Neural progenitor cell (in vitro differentiated cells): ENCODE measurements at regions not wholly inside any gene's neighbourhood (a gene's known extent, or its start where the extent isn't known, plus 50 kb on each side); places are given as distances from the start of the nearest gene placed in this dataset.

ENCODE experiments used
- EZH2phosphoT487 ChIP-seq: fragments of 200-600 bp; sonication (generic); IDR thresholded peaks from 2 replicates; pipeline ENCODE4 v1.6.1; 2017; ENCODE audit warnings: antibody characterized with exemption
- TF ChIP-seq, protein P1 (sequence below): fragments of 200-600 bp; sonication (generic); IDR thresholded peaks from 2 replicates; pipeline ENCODE4 v1.5.1; 2017; ENCODE audit warnings: antibody characterized with exemption, mild to moderate bottlenecking

- TF ChIP-seq, protein P1, sequence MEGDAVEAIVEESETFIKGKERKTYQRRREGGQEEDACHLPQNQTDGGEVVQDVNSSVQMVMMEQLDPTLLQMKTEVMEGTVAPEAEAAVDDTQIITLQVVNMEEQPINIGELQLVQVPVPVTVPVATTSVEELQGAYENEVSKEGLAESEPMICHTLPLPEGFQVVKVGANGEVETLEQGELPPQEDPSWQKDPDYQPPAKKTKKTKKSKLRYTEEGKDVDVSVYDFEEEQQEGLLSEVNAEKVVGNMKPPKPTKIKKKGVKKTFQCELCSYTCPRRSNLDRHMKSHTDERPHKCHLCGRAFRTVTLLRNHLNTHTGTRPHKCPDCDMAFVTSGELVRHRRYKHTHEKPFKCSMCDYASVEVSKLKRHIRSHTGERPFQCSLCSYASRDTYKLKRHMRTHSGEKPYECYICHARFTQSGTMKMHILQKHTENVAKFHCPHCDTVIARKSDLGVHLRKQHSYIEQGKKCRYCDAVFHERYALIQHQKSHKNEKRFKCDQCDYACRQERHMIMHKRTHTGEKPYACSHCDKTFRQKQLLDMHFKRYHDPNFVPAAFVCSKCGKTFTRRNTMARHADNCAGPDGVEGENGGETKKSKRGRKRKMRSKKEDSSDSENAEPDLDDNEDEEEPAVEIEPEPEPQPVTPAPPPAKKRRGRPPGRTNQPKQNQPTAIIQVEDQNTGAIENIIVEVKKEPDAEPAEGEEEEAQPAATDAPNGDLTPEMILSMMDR, result no peak
- TF ChIP-seq EZH2phosphoT487, result no peak
These were observed 68.8 kb downstream of the RPL10L start for GRCh38 chr14:46582826-46583225.
